GM18520 (cell line): ENCODE measurements at regions not wholly inside any gene's neighbourhood (a gene's known extent, or its start where the extent isn't known, plus 50 kb on each side); places are given as distances from the start of the nearest gene placed in this dataset.
"Not testable (repeated sequence)": the region's sequence is repeated elsewhere in the genome, so short reads cannot be mapped to it uniquely, and the experiment has no call there.

Experiments
- ATAC-seq: cut with Tn5 transposase; IDR thresholded peaks from one replicate; pipeline ENCODE4 v1.9.1; 2021; ENCODE audit not compliant: unreplicated experiment

GRCh38 chr3:148451969-148452368, 245.7 kb upstream of the AGTR1 start:
- no peak for ATAC-seq

GRCh38 chr3:148453781-148454191, 243.9 kb upstream of the AGTR1 start:
- no peak for ATAC-seq

GRCh38 chr3:148455098-148455497, 242.6 kb upstream of the AGTR1 start:
- ATAC-seq: no peak

- ATAC-seq: no peak
Observed at GRCh38 chr3:148457886-148458285, 239.8 kb upstream of the AGTR1 start.

GRCh38 chr3:148459931-148460513, 237.7 kb upstream of the AGTR1 start:
- ATAC-seq: no peak

- no peak for ATAC-seq
Observed at GRCh38 chr3:148460686-148461085, 237.0 kb upstream of the AGTR1 start.

GRCh38 chr3:148464246-148464645, 233.5 kb upstream of the AGTR1 start:
- no peak for ATAC-seq

- ATAC-seq: no peak
Observed at GRCh38 chr3:148466143-148466542, 231.6 kb upstream of the AGTR1 start.

GRCh38 chr3:148466980-148467740, 230.5 kb upstream of the AGTR1 start:
- no peak for ATAC-seq

GRCh38 chr3:148477375-148477774, 220.3 kb upstream of the AGTR1 start:
- no peak for ATAC-seq

GRCh38 chr3:148493631-148494030, 204.1 kb upstream of the AGTR1 start:
- no peak for ATAC-seq

GRCh38 chr3:148494451-148494850, 203.3 kb upstream of the AGTR1 start:
- ATAC-seq: no peak

- no peak for ATAC-seq
Observed at GRCh38 chr3:148500881-148501280, 196.8 kb upstream of the AGTR1 start.

- no peak for ATAC-seq
Observed at GRCh38 chr3:148510116-148510515, 187.6 kb upstream of the AGTR1 start.

- ATAC-seq: no peak
Observed at GRCh38 chr3:148510561-148510960, 187.1 kb upstream of the AGTR1 start.

- ATAC-seq: no peak
Observed at GRCh38 chr3:148512648-148513047, 185.1 kb upstream of the AGTR1 start.

GRCh38 chr3:148513096-148513543, 184.6 kb upstream of the AGTR1 start:
- no peak for ATAC-seq

GRCh38 chr3:148518520-148518919, 179.2 kb upstream of the AGTR1 start:
- no peak for ATAC-seq

- ATAC-seq: not testable (repeated sequence)
Observed at GRCh38 chr3:148525621-148526020, 172.1 kb upstream of the AGTR1 start.

- ATAC-seq: no peak
Observed at GRCh38 chr3:148528024-148528423, 169.7 kb upstream of the AGTR1 start.

GRCh38 chr3:148531836-148532235, 165.9 kb upstream of the AGTR1 start:
- no peak for ATAC-seq

GRCh38 chr3:148532326-148532725, 165.4 kb upstream of the AGTR1 start:
- no peak for ATAC-seq

- no peak for ATAC-seq
Observed at GRCh38 chr3:148532774-148533173, 164.9 kb upstream of the AGTR1 start.
